Inflammatory macrophage treated with lipopolysaccharide for 1 hour (primary cell): ENCODE measurements at regions not wholly inside any gene's neighbourhood (a gene's known extent, or its start where the extent isn't known, plus 50 kb on each side); places are given as distances from the start of the nearest gene placed in this dataset.

ENCODE experiments used
- DNase-seq, 2 donors: peaks; one replicate each; pipeline ENCODE4 v3.0.0-alpha.2; 2020 to 2022

GRCh38 chr19:28024920-28025319, 1188.0 kb downstream of the UQCRFS1 start:
- no peak for DNase-seq

- no peak for DNase-seq
These were observed 1189.9 kb downstream of the UQCRFS1 start for GRCh38 chr19:28023064-28023463.

- no peak for DNase-seq
These were observed 1190.4 kb downstream of the UQCRFS1 start for GRCh38 chr19:28022506-28022905.

- DNase-seq: no peak
These were observed 1191.4 kb downstream of the UQCRFS1 start for GRCh38 chr19:28021259-28022185.

GRCh38 chr19:28020619-28021258, 1192.2 kb downstream of the UQCRFS1 start:
- DNase-seq: no peak

GRCh38 chr19:28019901-28020300, 1193.0 kb downstream of the UQCRFS1 start:
- DNase-seq: no peak

- DNase-seq: no peak
These were observed 1193.6 kb downstream of the UQCRFS1 start for GRCh38 chr19:28019371-28019770.

GRCh38 chr19:28018499-28018898, 1194.5 kb downstream of the UQCRFS1 start:
- no peak for DNase-seq

GRCh38 chr19:28014615-28015405, 1198.1 kb downstream of the UQCRFS1 start:
- DNase-seq: no peak

GRCh38 chr19:28012361-28012760, 1200.6 kb downstream of the UQCRFS1 start:
- no peak for DNase-seq

GRCh38 chr19:28010656-28011055, 1202.3 kb downstream of the UQCRFS1 start:
- no peak for DNase-seq

- no peak for DNase-seq
These were observed 1203.3 kb downstream of the UQCRFS1 start for GRCh38 chr19:28009696-28010095.

- no peak for DNase-seq
These were observed 1204.3 kb downstream of the UQCRFS1 start for GRCh38 chr19:28008695-28009094.

- no peak for DNase-seq
These were observed 1209.4 kb downstream of the UQCRFS1 start for GRCh38 chr19:28003543-28003942.

GRCh38 chr19:27997069-27997468, 1215.9 kb downstream of the UQCRFS1 start:
- DNase-seq: no peak

- DNase-seq: no peak
These were observed 1219.1 kb downstream of the UQCRFS1 start for GRCh38 chr19:27993619-27994570.

- no peak for DNase-seq
These were observed 1226.7 kb downstream of the UQCRFS1 start for GRCh38 chr19:27986299-27986698.

GRCh38 chr19:27975419-27976005, 1237.4 kb downstream of the UQCRFS1 start:
- DNase-seq: no peak

- no peak for DNase-seq
These were observed 1238.9 kb downstream of the UQCRFS1 start for GRCh38 chr19:27974082-27974513.

- DNase-seq: no peak
These were observed 1240.5 kb downstream of the UQCRFS1 start for GRCh38 chr19:27972291-27973040.

- DNase-seq: no peak
These were observed 1241.1 kb downstream of the UQCRFS1 start for GRCh38 chr19:27971869-27972268.
